Gastroesophageal sphincter (tissue), 4 donors: ENCODE measurements at regions not wholly inside any gene's neighbourhood (a gene's known extent, or its start where the extent isn't known, plus 50 kb on each side); places are given as distances from the start of the nearest gene placed in this dataset.

Source experiments
- ATAC-seq: fragments of 150-250 bp; one replicate; pipeline ENCODE4 v1.9.1; 2016; ENCODE audit warnings: mild to moderate bottlenecking, moderate library complexity
- H3K27ac ChIP-seq, 4 donors: fragments of 200-600 bp; sonication (generic) in 3 of 4; 1 replicate in 3 of 4; 2 replicates in 1 of 4; pipeline ENCODE4 v1.5.1; 2016 to 2019
- H3K27me3 ChIP-seq: fragments of 200-600 bp; sonication (generic); one replicate; pipeline ENCODE4 v1.5.1; 2019
- H3K36me3 ChIP-seq, 2 donors: fragments of 200-600 bp; sonication (generic); one replicate each; pipeline ENCODE4 v1.5.1; 2019; ENCODE audit warnings: control low read depth in 1 of 2
- H3K4me1 ChIP-seq, 3 donors: fragments of 200-600 bp; sonication (generic); 1 replicate in 2 of 3; 2 replicates in 1 of 3; pipeline ENCODE4 v1.5.1; 2016 to 2019; ENCODE audit warnings: control low read depth in 2 of 3
- H3K4me3 ChIP-seq, 2 donors: fragments of 200-600 bp; sonication (generic); one replicate each; pipeline ENCODE4 v1.5.1; 2019; ENCODE audit warnings: mild to moderate bottlenecking in 1 of 2, moderate library complexity in 1 of 2
- H3K9me3 ChIP-seq, 3 donors: fragments of 200-600 bp; sonication (generic); one replicate each; pipeline ENCODE4 v1.5.1; 2017 to 2019; ENCODE audit warnings: control low read depth in 2 of 3
- EP300 ChIP-seq: sonication (generic); formaldehyde crosslinking; IDR thresholded peaks from one replicate; pipeline ENCODE4 v1.6.1; 2017; ENCODE audit warnings: antibody characterized with exemption, mild to moderate bottlenecking
- POLR2A ChIP-seq, 2 donors: fragments of 450-650 bp; IDR thresholded peaks; one replicate each; pipeline ENCODE4 v1.6.1; 2017; ENCODE audit warnings: antibody characterized with exemption in 2 of 2, mild to moderate bottlenecking in 2 of 2, moderate library complexity in 1 of 2
- POLR2AphosphoS5 ChIP-seq: sonication (generic); formaldehyde crosslinking; IDR thresholded peaks from one replicate; pipeline ENCODE4 v1.6.1; 2017; ENCODE audit warnings: antibody characterized with exemption
- WGBS, 2 donors: methylation state at CpG; one replicate each; pipeline ENCODE4 v1.1.5; 2018; ENCODE audit warnings: low coverage in 1 of 2; 5-methylcytosine and 5-hydroxymethylcytosine counted together
- TF ChIP-seq, protein P1 (sequence below), 4 experiments: fragments of 200-600 bp in 2 of 4; fragments of 450-650 bp in 2 of 4; sonication (generic) in 1 of 4; IDR thresholded peaks; one replicate each; pipeline ENCODE4 v1.5.1; 2017 to 2019; ENCODE audit warnings: antibody characterized with exemption in 4 of 4, mild to moderate bottlenecking in 2 of 4, moderate library complexity in 2 of 4

DNA sequence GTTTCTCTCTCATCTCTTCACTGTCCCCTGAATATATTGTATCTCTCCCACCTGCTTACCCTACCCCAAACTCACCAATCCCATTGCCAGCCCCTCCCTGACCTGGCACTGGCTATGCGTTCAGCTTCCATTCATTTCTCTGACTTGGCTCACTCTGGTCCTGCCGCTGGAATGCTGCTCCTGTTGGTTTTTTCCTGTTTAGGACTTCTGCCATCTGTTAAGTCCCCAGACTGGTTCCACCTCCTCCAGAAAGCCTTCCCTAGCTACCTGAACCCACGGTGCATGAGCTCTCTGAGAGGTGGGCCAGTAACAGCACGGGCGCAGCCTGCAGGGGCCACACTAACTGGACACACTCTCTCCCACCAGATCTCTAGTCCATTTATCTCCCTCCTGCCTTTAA, 80.2 kb downstream of the HIF1AN start:
- H3K4me3 ChIP-seq = no peak overlapping the region
- H3K36me3 ChIP-seq = no peaks in the 10 kb centered on the region
- 58 to 59% methylated on average over 4 to 5 of the region's 5 CpGs for WGBS, 2 donors
- TF ChIP-seq EP300 (no peak), POLR2AphosphoS5 (no peak), POLR2A (IDR thresholded peaks at IDR 0.05) (no peak)
- TF ChIP-seq, protein P1, sequence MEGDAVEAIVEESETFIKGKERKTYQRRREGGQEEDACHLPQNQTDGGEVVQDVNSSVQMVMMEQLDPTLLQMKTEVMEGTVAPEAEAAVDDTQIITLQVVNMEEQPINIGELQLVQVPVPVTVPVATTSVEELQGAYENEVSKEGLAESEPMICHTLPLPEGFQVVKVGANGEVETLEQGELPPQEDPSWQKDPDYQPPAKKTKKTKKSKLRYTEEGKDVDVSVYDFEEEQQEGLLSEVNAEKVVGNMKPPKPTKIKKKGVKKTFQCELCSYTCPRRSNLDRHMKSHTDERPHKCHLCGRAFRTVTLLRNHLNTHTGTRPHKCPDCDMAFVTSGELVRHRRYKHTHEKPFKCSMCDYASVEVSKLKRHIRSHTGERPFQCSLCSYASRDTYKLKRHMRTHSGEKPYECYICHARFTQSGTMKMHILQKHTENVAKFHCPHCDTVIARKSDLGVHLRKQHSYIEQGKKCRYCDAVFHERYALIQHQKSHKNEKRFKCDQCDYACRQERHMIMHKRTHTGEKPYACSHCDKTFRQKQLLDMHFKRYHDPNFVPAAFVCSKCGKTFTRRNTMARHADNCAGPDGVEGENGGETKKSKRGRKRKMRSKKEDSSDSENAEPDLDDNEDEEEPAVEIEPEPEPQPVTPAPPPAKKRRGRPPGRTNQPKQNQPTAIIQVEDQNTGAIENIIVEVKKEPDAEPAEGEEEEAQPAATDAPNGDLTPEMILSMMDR (IDR thresholded peaks at IDR 0.05) = no peak
- no peak for ATAC-seq
- H3K4me1 ChIP-seq = no peaks in the 10 kb centered on the region
- peaks cover 0 to 13% (median 0%) of the 10 kb centered on the region in 3 donors for H3K9me3 ChIP-seq
- H3K27ac ChIP-seq = no peak overlapping the region
- peaks cover 88% of the 10 kb centered on the region for H3K27me3 ChIP-seq

DNA sequence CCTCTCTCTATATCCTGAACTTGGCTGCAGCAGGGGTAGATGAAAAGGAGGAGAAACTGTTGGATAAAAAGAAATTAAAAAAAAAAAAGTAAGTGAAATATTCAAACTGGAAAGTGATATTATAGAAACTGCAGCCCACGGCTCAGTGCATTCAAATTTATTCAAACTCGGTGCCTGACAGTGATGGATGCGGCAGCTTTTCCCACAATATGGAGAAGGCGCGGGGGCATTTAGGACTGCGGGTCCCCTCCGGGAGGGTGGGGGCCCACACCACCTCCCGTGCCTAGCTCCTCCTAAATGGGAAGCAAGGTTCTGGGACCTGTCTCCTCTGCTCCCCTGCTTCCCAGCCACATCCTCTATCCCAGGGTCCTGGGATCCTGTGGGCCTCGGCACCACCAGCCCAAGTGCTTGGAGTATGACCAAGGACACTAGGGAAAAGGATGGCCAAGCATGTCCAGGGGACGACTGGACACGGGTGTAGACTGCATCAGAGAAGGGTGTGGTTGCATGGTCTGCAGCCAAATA, 82.4 kb downstream of the HIF1AN start:
- Histone ChIP-seq H3K36me3 (no peaks in the 10 kb centered on the region), H3K27me3 (peaks cover 97% of the 10 kb centered on the region), H3K4me3 (no peak overlapping the region), H3K4me1 (no peaks in the 10 kb centered on the region), H3K9me3 (peaks cover 0 to 9% (median 0%) of the 10 kb centered on the region in 3 donors), H3K27ac (no peak overlapping the region)
- ATAC-seq = no peak
- WGBS, 2 donors = 82 to 88% methylated on average over 6 to 8 of the region's 11 CpGs
- TF ChIP-seq, protein P1 (IDR thresholded peaks at IDR 0.05) = no peak

DNA sequence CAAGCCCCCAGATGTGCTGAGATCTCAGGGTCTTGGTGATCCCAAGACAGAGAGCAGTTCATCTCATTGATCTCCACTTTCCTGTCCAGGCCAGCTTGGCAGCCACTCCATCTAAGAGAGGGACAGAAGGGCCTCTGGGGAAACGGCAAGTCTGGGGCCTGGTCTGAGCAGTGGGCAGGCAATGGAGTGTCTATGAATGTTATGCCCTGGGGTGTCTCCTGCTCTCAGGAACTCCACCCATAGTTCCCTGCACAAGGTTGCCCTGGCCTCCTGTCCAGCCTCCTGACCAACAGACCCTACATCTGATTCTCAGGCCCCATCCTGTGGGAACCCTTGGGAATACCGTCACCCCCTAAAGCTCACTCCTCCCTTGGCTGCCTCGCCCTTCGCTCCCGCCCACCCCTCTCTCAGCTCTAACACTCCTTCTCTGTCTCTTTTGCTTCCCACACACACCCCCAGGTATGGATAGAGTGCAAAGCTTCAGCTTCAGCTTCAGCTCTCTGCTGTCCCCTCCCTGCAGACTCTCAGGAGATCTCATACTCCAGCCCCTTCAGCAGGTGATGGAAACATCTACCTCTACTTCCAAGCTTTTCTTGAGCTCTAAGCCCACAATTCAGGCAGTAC, 83.0 kb downstream of the HIF1AN start:
- no peaks in the 10 kb centered on the region for H3K36me3 ChIP-seq
- no peaks in the 10 kb centered on the region for H3K4me1 ChIP-seq
- TF ChIP-seq POLR2A (IDR thresholded peaks at IDR 0.05) (no peak), POLR2AphosphoS5 (no peak), EP300 (no peak)
- TF ChIP-seq, protein P1 (IDR thresholded peaks at IDR 0.05) = no peak
- 69 to 82% methylated on average over 4 of the region's 5 CpGs for WGBS, 2 donors
- peaks cover 97% of the 10 kb centered on the region for H3K27me3 ChIP-seq
- no peak for ATAC-seq
- no peak overlapping the region for H3K4me3 ChIP-seq
- H3K9me3 ChIP-seq = peaks cover 0 to 6% (median 0%) of the 10 kb centered on the region in 3 donors
- H3K27ac ChIP-seq = no peak overlapping the region

DNA sequence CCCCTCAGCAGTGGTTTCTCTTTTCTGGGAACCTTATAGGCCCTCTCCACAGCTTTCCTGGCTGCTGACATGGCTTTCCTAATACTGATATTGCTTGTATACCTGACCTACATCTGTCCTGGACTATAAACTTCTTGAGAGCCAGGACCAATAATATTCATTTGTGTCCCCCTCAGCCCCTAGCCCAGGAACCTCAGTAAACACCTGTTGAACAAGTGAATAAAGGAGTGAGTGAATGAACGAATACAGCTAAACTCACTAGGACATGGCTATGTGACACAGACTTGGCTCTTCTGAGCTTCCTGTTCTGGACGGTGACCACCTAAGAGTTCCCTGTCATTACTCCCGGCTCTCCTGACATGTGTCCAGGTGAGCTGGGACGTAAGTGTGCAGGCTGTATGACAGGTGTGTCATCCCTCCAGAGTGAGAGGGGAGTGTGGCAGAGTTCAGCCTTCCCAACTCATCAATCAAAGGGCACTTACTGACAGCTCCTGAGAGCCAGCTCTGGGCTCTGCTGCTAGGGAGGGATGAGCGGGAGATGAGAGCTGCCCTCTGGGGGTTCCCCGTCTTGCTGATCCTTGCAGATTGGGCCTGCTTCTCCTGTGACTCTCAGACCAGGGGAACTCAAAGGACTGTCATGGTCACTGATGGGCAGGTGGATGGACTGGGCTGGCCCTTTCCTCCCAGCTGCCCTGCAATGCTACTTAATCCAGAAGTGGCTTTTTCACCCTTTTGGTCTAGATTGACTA, 84.5 kb downstream of the HIF1AN start:
- no peak overlapping the region for H3K4me3 ChIP-seq
- H3K4me1 ChIP-seq = no peaks in the 10 kb centered on the region
- 20 to 46% methylated on average over 1 to 4 of the region's 6 CpGs for WGBS, 2 donors
- H3K27me3 ChIP-seq = peaks cover 96% of the 10 kb centered on the region
- ATAC-seq = no peak
- H3K9me3 ChIP-seq = no peaks in the 10 kb centered on the region
- H3K27ac ChIP-seq = no peak overlapping the region
- H3K36me3 ChIP-seq = no peaks in the 10 kb centered on the region
- TF ChIP-seq, protein P1 (IDR thresholded peaks at IDR 0.05) = no peak
